Upper lobe of right lung (tissue), 1 donor: ENCODE measurements at regions not wholly inside any gene's neighbourhood (a gene's known extent, or its start where the extent isn't known, plus 50 kb on each side); places are given as distances from the start of the nearest gene placed in this dataset.

Experiments
- ATAC-seq: fragments of 200-7000 bp; cut with Tn5 transposase; one replicate; pipeline ENCODE4 v1.9.1; 2020; ENCODE audit warnings: mild to moderate bottlenecking, moderate library complexity
- DNase-seq: peaks from one replicate; pipeline ENCODE4 v3.0.0-alpha.2; 2020
- H3K27ac ChIP-seq: fragments of 200-600 bp; one replicate; pipeline ENCODE4 v1.8.0; 2022
- H3K27me3 ChIP-seq: fragments of 200-600 bp; one replicate; pipeline ENCODE4 v1.8.0; 2022; ENCODE audit warnings: mild to moderate bottlenecking
- H3K36me3 ChIP-seq: fragments of 200-600 bp; one replicate; pipeline ENCODE4 v1.8.0; 2022
- H3K4me1 ChIP-seq: fragments of 200-600 bp; one replicate; pipeline ENCODE4 v1.8.0; 2022
- H3K4me3 ChIP-seq: fragments of 200-600 bp; one replicate; pipeline ENCODE4 v1.8.0; 2022; ENCODE audit warnings: mild to moderate bottlenecking
- H3K9me3 ChIP-seq: fragments of 200-600 bp; one replicate; pipeline ENCODE4 v1.8.0; 2022
- CTCF ChIP-seq: fragments of 200-600 bp; IDR thresholded peaks from one replicate; pipeline ENCODE4 v1.8.0; 2022; ENCODE audit warnings: antibody characterized with exemption
- intact Hi-C: fragments of 100-400 bp; cut with DNase I; formaldehyde crosslinking; loops from one replicate; pipeline ENCODE4 v1.11.0; 2022
- donor health status: DM: no; HTN: yes; CAD: no; lungs with severe emphysema.

- H3K9me3 ChIP-seq: no peaks in the 10 kb centered on the region
- no peaks in the 10 kb centered on the region for H3K4me1 ChIP-seq
- intact Hi-C loops: no loop called here
- TF ChIP-seq CTCF: no peak
- ATAC-seq (peak; percentile 64), DNase-seq (no peak)
- no peaks in the 10 kb centered on the region for H3K27me3 ChIP-seq
- H3K4me3 ChIP-seq: no peak overlapping the region
- H3K36me3 ChIP-seq: no peaks in the 10 kb centered on the region
- peak overlapping the region; percentile 52 for H3K27ac ChIP-seq
Observed at GRCh38 chr20:22489626-22490286, 94.6 kb downstream of the FOXA2 start.

- no peaks in the 10 kb centered on the region for H3K36me3 ChIP-seq
- ATAC-seq (no peak), DNase-seq (no peak)
- no peaks in the 10 kb centered on the region for H3K27me3 ChIP-seq
- H3K27ac ChIP-seq: no peak overlapping the region
- TF ChIP-seq CTCF: no peak
- H3K4me3 ChIP-seq: no peak overlapping the region
- no peaks in the 10 kb centered on the region for H3K9me3 ChIP-seq
- intact Hi-C loops: no loop called here
- no peaks in the 10 kb centered on the region for H3K4me1 ChIP-seq
Observed at GRCh38 chr20:22480336-22480735, 104.0 kb downstream of the FOXA2 start.

GRCh38 chr20:22475662-22476061, 108.7 kb downstream of the FOXA2 start:
- no peaks in the 10 kb centered on the region for H3K4me1 ChIP-seq
- no peak overlapping the region for H3K27ac ChIP-seq
- intact Hi-C loops: no loop called here
- ATAC-seq (no peak), DNase-seq (no peak)
- no peak for TF ChIP-seq CTCF
- H3K36me3 ChIP-seq: no peaks in the 10 kb centered on the region
- H3K9me3 ChIP-seq: no peaks in the 10 kb centered on the region
- no peaks in the 10 kb centered on the region for H3K27me3 ChIP-seq
- no peak overlapping the region for H3K4me3 ChIP-seq

GRCh38 chr20:22474224-22474623, 110.1 kb downstream of the FOXA2 start:
- no peak overlapping the region for H3K4me3 ChIP-seq
- H3K4me1 ChIP-seq: no peaks in the 10 kb centered on the region
- H3K27ac ChIP-seq: no peak overlapping the region
- H3K36me3 ChIP-seq: no peaks in the 10 kb centered on the region
- DNase-seq: no peak
- TF ChIP-seq CTCF: no peak
- peak; percentile 58 for ATAC-seq
- intact Hi-C loops: no loop called here
- H3K9me3 ChIP-seq: no peaks in the 10 kb centered on the region
- no peaks in the 10 kb centered on the region for H3K27me3 ChIP-seq

- Histone ChIP-seq H3K27me3 (no peaks in the 10 kb centered on the region), H3K36me3 (no peaks in the 10 kb centered on the region), H3K9me3 (no peaks in the 10 kb centered on the region), H3K4me1 (no peaks in the 10 kb centered on the region), H3K27ac (no peak overlapping the region), H3K4me3 (no peak overlapping the region)
- DNase-seq: no peak
- intact Hi-C loops: no loop called here
- ATAC-seq: no peak
- TF ChIP-seq CTCF: no peak
Observed at GRCh38 chr20:22473293-22473692, 111.1 kb downstream of the FOXA2 start.
